Activated CD8-positive, alpha-beta T cell treated with anti-CD3 and anti-CD28 coated beads, Interleukin-2, amount 10 ng/mL, durations not matched to agents 7 days and 5 days (primary cell): ENCODE measurements at regions not wholly inside any gene's neighbourhood (a gene's known extent, or its start where the extent isn't known, plus 50 kb on each side); places are given as distances from the start of the nearest gene placed in this dataset.
"Not testable (repeated sequence)": the region's sequence is repeated elsewhere in the genome, so short reads cannot be mapped to it uniquely, and the experiment has no call there.

Experiments
- ATAC-seq: fragments of 150-1000 bp; cut with Tn5 transposase; one replicate; pipeline ENCODE4 v1.10.0; 2021; ENCODE audit warnings: moderate library complexity
- CTCF ChIA-PET: fragments of 350-600 bp; sonication (Branson Sonifier 250); formaldehyde crosslinking; loops from one replicate; lab custom pipeline; 2021; ENCODE audit warnings: antibody characterized with exemption; lab: Charles Lee
- POLR2A ChIA-PET: fragments of 350-600 bp; sonication (Branson Sonifier 250); formaldehyde crosslinking; loops from one replicate; lab custom pipeline; 2021; ENCODE audit warnings: antibody characterized with exemption; lab: Charles Lee
- DNase-seq: peaks from one replicate; pipeline ENCODE4 v3.0.0-alpha.2; 2020
- H3K27ac Mint-ChIP-seq: one replicate; pipeline ENCODE4 v1.8.0; 2021; ENCODE audit warnings: mild to moderate bottlenecking, mixed read lengths
- H3K27me3 Mint-ChIP-seq: one replicate; pipeline ENCODE4 v1.8.0; 2021; ENCODE audit warnings: low read depth, mixed read lengths
- H3K36me3 Mint-ChIP-seq: one replicate; pipeline ENCODE4 v1.8.0; 2021; ENCODE audit warnings: low read depth, mixed read lengths
- H3K4me1 Mint-ChIP-seq: one replicate; pipeline ENCODE4 v1.8.0; 2021; ENCODE audit warnings: low read depth, mixed read lengths
- H3K4me3 Mint-ChIP-seq: one replicate; pipeline ENCODE4 v1.8.0; 2021; ENCODE audit warnings: mild to moderate bottlenecking, mixed read lengths
- H3K9me3 Mint-ChIP-seq: one replicate; pipeline ENCODE4 v1.8.0; 2022; ENCODE audit warnings: mixed read lengths; ENCODE audit not compliant: insufficient read depth

- ChIA-PET CTCF (no interaction called here), POLR2A (no interaction called here)
- Mint-ChIP-seq H3K27ac (no peak overlapping the region), H3K27me3 (peaks cover 8% of the 10 kb centered on the region), H3K36me3 (no peaks in the 10 kb centered on the region), H3K4me3 (no peak overlapping the region), H3K9me3 (no peaks in the 10 kb centered on the region), H3K4me1 (no peaks in the 10 kb centered on the region)
- no peak for DNase-seq
- ATAC-seq: no peak
Observed at GRCh38 chr5:143962201-143962600, 150.2 kb downstream of the HMHB1 start.

GRCh38 chr5:143964919-143965318, 153.0 kb downstream of the HMHB1 start:
- no peak overlapping the region for H3K4me3 Mint-ChIP-seq
- H3K36me3 Mint-ChIP-seq: no peaks in the 10 kb centered on the region
- no peak overlapping the region for H3K27ac Mint-ChIP-seq
- DNase-seq (no peak), ATAC-seq (no peak)
- H3K9me3 Mint-ChIP-seq: no peaks in the 10 kb centered on the region
- H3K4me1 Mint-ChIP-seq: no peaks in the 10 kb centered on the region
- POLR2A ChIA-PET: no interaction called here
- H3K27me3 Mint-ChIP-seq: peaks cover 5% of the 10 kb centered on the region
- CTCF ChIA-PET: interaction anchor here (1.0 to 1.6 kb wide), 4 partner anchors 11 to 1076 kb away, joined by 3 to 5 read pairs (median 4); no protein-coding TSS in a partner anchor

GRCh38 chr5:143966280-143966679, 154.3 kb downstream of the HMHB1 start:
- no peak for ATAC-seq
- Mint-ChIP-seq H3K36me3 (no peaks in the 10 kb centered on the region), H3K9me3 (no peaks in the 10 kb centered on the region), H3K4me1 (no peaks in the 10 kb centered on the region), H3K27ac (no peak overlapping the region), H3K4me3 (no peak overlapping the region), H3K27me3 (peaks cover 9% of the 10 kb centered on the region)
- ChIA-PET POLR2A (no interaction called here), CTCF (interaction anchor here (1.2 kb wide), 1 partner anchor 226 kb away, joined by 3 read pairs; no protein-coding TSS in a partner anchor)
- DNase-seq: no peak

GRCh38 chr5:143968071-143968878, 156.3 kb downstream of the HMHB1 start:
- POLR2A ChIA-PET: no interaction called here
- no peak overlapping the region for H3K27ac Mint-ChIP-seq
- no peaks in the 10 kb centered on the region for H3K36me3 Mint-ChIP-seq
- no peaks in the 10 kb centered on the region for H3K9me3 Mint-ChIP-seq
- no peak overlapping the region for H3K4me3 Mint-ChIP-seq
- CTCF ChIA-PET: interaction anchor here (0.8 to 1.7 kb wide), 10 partner anchors 8 to 1254 kb away, joined by 3 to 8 read pairs (median 4); no protein-coding TSS in a partner anchor
- H3K4me1 Mint-ChIP-seq: no peaks in the 10 kb centered on the region
- peaks cover 15% of the 10 kb centered on the region for H3K27me3 Mint-ChIP-seq
- ATAC-seq (peak; percentile 49), DNase-seq (peak; percentile 30)

- Mint-ChIP-seq H3K36me3 (no peaks in the 10 kb centered on the region), H3K9me3 (no peaks in the 10 kb centered on the region), H3K27ac (no peak overlapping the region), H3K4me1 (no peaks in the 10 kb centered on the region), H3K4me3 (no peak overlapping the region), H3K27me3 (peaks cover 15% of the 10 kb centered on the region)
- CTCF ChIA-PET: no interaction called here
- POLR2A ChIA-PET: interaction anchor here (0.8 kb wide), 1 partner anchor 20 kb away, joined by 3 read pairs; no protein-coding TSS in a partner anchor
- no peak for DNase-seq
- no peak for ATAC-seq
Observed at GRCh38 chr5:143970159-143970558, 158.2 kb downstream of the HMHB1 start.

- H3K36me3 Mint-ChIP-seq: no peaks in the 10 kb centered on the region
- H3K27ac Mint-ChIP-seq: no peak overlapping the region
- H3K4me3 Mint-ChIP-seq: no peak overlapping the region
- no peaks in the 10 kb centered on the region for H3K4me1 Mint-ChIP-seq
- ChIA-PET CTCF (interaction anchor here (1.4 kb wide), 1 partner anchor 144 kb away, joined by 3 read pairs; no protein-coding TSS in a partner anchor), POLR2A (no interaction called here)
- peaks cover 15% of the 10 kb centered on the region for H3K27me3 Mint-ChIP-seq
- H3K9me3 Mint-ChIP-seq: no peaks in the 10 kb centered on the region
- ATAC-seq (no peak), DNase-seq (no peak)
Observed at GRCh38 chr5:143972068-143972467, 160.1 kb downstream of the HMHB1 start.

GRCh38 chr5:143976055-143976454, 164.1 kb downstream of the HMHB1 start:
- Mint-ChIP-seq H3K4me1 (no peaks in the 10 kb centered on the region), H3K27me3 (peaks cover 13% of the 10 kb centered on the region), H3K4me3 (no peak overlapping the region), H3K36me3 (no peaks in the 10 kb centered on the region), H3K9me3 (no peaks in the 10 kb centered on the region), H3K27ac (no peak overlapping the region)
- CTCF ChIA-PET: interaction anchor here (0.6 to 1.0 kb wide), 2 partner anchors 8 to 128 kb away, joined by 3 read pairs; no protein-coding TSS in a partner anchor
- DNase-seq: no peak
- POLR2A ChIA-PET: no interaction called here
- ATAC-seq: no peak

- Mint-ChIP-seq H3K4me3 (no peak overlapping the region), H3K9me3 (no peaks in the 10 kb centered on the region), H3K27ac (no peak overlapping the region), H3K4me1 (no peaks in the 10 kb centered on the region), H3K27me3 (peaks cover 2% of the 10 kb centered on the region), H3K36me3 (no peaks in the 10 kb centered on the region)
- ATAC-seq (no peak), DNase-seq (no peak)
- ChIA-PET CTCF (no interaction called here), POLR2A (no interaction called here)
Observed at GRCh38 chr5:143977891-143978461, 166.0 kb downstream of the HMHB1 start.

- H3K36me3 Mint-ChIP-seq: no peaks in the 10 kb centered on the region
- no peak overlapping the region for H3K27ac Mint-ChIP-seq
- H3K4me3 Mint-ChIP-seq: no peak overlapping the region
- H3K4me1 Mint-ChIP-seq: no peaks in the 10 kb centered on the region
- DNase-seq: no peak
- ChIA-PET CTCF (no interaction called here), POLR2A (no interaction called here)
- peaks cover 2% of the 10 kb centered on the region for H3K27me3 Mint-ChIP-seq
- no peaks in the 10 kb centered on the region for H3K9me3 Mint-ChIP-seq
- ATAC-seq: no peak
Observed at GRCh38 chr5:143979044-143979690, 167.2 kb downstream of the HMHB1 start.

- ChIA-PET CTCF (no interaction called here), POLR2A (no interaction called here)
- no peak for ATAC-seq
- Mint-ChIP-seq H3K4me1 (no peaks in the 10 kb centered on the region), H3K4me3 (no peak overlapping the region), H3K36me3 (no peaks in the 10 kb centered on the region), H3K27me3 (peaks cover 5% of the 10 kb centered on the region), H3K9me3 (no peaks in the 10 kb centered on the region), H3K27ac (no peak overlapping the region)
- DNase-seq: no peak
Observed at GRCh38 chr5:143980506-143980905, 168.5 kb downstream of the HMHB1 start.

GRCh38 chr5:143982957-143983356, 171.0 kb downstream of the HMHB1 start:
- ATAC-seq, H3K27me3 Mint-ChIP-seq, CTCF ChIA-PET, H3K9me3 Mint-ChIP-seq, H3K4me1 Mint-ChIP-seq, POLR2A ChIA-PET, H3K4me3 Mint-ChIP-seq, DNase-seq, H3K36me3 Mint-ChIP-seq, H3K27ac Mint-ChIP-seq: not testable (repeated sequence)
